ENCODE measurements at regions not wholly inside any gene's neighbourhood (a gene's known extent, or its start where the extent isn't known, plus 50 kb on each side); places are given as distances from the start of the nearest gene placed in this dataset.

DNA sequence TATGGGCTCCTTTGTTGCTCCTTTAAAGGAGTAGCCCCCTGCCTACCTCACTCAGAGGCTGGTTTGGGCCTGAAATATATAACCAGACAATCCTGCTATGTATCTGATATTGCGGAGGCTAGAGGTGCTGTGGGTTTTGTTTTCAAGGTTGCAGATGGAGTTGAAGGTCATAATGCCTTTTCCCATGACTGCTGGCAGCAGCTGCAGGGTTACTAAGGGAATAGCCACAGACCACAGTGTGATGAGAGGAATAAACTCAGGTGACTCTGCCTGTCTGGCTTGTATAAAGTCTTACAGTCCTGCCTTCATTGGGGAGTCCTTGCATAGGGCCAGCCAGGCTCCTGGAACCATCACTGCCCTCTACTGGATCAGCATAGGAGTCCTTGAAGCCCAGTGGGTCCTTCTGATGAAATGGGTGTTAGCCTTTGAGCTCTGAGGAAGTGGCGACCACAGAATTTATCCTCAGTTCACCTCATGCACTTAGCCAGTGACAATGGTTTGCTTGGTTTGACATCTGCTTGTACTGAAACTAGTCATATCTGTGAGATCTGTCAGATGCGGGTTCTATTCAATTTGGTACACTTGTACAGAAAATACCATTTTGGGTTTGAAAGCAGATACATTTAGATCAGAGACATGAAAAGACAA, 174.4 kb upstream of the HMCN1 start:
- TF ChIP-seq, protein P1, sequence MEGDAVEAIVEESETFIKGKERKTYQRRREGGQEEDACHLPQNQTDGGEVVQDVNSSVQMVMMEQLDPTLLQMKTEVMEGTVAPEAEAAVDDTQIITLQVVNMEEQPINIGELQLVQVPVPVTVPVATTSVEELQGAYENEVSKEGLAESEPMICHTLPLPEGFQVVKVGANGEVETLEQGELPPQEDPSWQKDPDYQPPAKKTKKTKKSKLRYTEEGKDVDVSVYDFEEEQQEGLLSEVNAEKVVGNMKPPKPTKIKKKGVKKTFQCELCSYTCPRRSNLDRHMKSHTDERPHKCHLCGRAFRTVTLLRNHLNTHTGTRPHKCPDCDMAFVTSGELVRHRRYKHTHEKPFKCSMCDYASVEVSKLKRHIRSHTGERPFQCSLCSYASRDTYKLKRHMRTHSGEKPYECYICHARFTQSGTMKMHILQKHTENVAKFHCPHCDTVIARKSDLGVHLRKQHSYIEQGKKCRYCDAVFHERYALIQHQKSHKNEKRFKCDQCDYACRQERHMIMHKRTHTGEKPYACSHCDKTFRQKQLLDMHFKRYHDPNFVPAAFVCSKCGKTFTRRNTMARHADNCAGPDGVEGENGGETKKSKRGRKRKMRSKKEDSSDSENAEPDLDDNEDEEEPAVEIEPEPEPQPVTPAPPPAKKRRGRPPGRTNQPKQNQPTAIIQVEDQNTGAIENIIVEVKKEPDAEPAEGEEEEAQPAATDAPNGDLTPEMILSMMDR (IDR thresholded peaks at IDR 0.05; ENCODE audit: low read length) = peak; percentile 70
- no peak for TF ChIP-seq EZH2 (optimal IDR thresholded peaks at IDR 0.05; ENCODE audit: low read depth, low read length)
